Prostate gland (tissue), 2 donors: ENCODE measurements at regions not wholly inside any gene's neighbourhood (a gene's known extent, or its start where the extent isn't known, plus 50 kb on each side); places are given as distances from the start of the nearest gene placed in this dataset.

Experiments
- DNase-seq: peaks from one replicate; pipeline ENCODE4 v3.0.0-alpha.2; 2019; ENCODE audit warnings: low spot score
- H3K27ac ChIP-seq, 2 donors: fragments of 200-600 bp; sonication (generic); 2 replicates each; pipeline ENCODE4 v1.5.1; 2017 to 2019
- H3K27me3 ChIP-seq: fragments of 200-600 bp; sonication (generic); replicated peaks from 2 replicates; pipeline ENCODE4 v1.5.1; 2019; ENCODE audit not compliant: insufficient read depth
- H3K36me3 ChIP-seq, 2 donors: fragments of 200-600 bp; sonication (generic); 1 replicate in 1 of 2; 2 replicates in 1 of 2; pipeline versions ENCODE4 v1.5.1 to v1.8.1; 2017 to 2019
- H3K4me1 ChIP-seq: fragments of 200-600 bp; sonication (generic); replicated peaks from 2 replicates; pipeline ENCODE4 v1.5.1; 2019
- H3K4me3 ChIP-seq, 2 donors: fragments of 200-600 bp; sonication (generic); 2 replicates each; pipeline ENCODE4 v1.5.1; 2017 to 2019
- H3K9me3 ChIP-seq: fragments of 200-600 bp; sonication (generic); 2 replicates; pipeline ENCODE4 v1.5.1; 2017
- CTCF ChIP-seq, 4 experiments: fragments of 200-600 bp in 2 of 4; fragments of 450-650 bp in 2 of 4; sonication (generic) in 2 of 4; IDR thresholded peaks; 1 replicate in 3 of 4; 2 replicates in 1 of 4; pipeline ENCODE4 v1.5.1; 2016 to 2019; ENCODE audit warnings: antibody characterized with exemption in 4 of 4, mild to moderate bottlenecking in 2 of 4, moderate library complexity in 2 of 4
- POLR2A ChIP-seq: fragments of 450-650 bp; IDR thresholded peaks from one replicate; pipeline ENCODE4 v1.6.1; 2016; ENCODE audit warnings: antibody characterized with exemption, mild to moderate bottlenecking
- POLR2AphosphoS5 ChIP-seq: sonication (generic); formaldehyde crosslinking; IDR thresholded peaks from one replicate; pipeline ENCODE4 v1.6.1; 2017; ENCODE audit warnings: antibody characterized with exemption
- WGBS: methylation state at CpG from one replicate; pipeline ENCODE4 v1.1.5; 2018; 5-methylcytosine and 5-hydroxymethylcytosine counted together
- intact Hi-C: fragments of 100-400 bp; cut with DNase I; formaldehyde crosslinking; loops from one replicate; pipeline ENCODE4 v1.14.2; 2022

GRCh38 chr6:104653781-104654180, 205.9 kb downstream of the HACE1 start:
- TF ChIP-seq POLR2AphosphoS5, result no peak
- TF ChIP-seq CTCF (IDR thresholded peaks at IDR 0.05), result no peak
- no peak for TF ChIP-seq POLR2A
- no peaks in the 10 kb centered on the region for H3K36me3 ChIP-seq
- H3K4me1 ChIP-seq, result no peaks in the 10 kb centered on the region

GRCh38 chr6:104648347-104648746, 211.4 kb downstream of the HACE1 start:
- Histone ChIP-seq H3K9me3 (no peaks in the 10 kb centered on the region), H3K27me3 (no peaks in the 10 kb centered on the region), H3K36me3 (no peaks in the 10 kb centered on the region), H3K4me3 (no peak overlapping the region), H3K4me1 (no peaks in the 10 kb centered on the region), H3K27ac (no peak overlapping the region)
- DNase-seq, result no peak
- intact Hi-C loops, result no loop called here
- TF ChIP-seq POLR2AphosphoS5 (no peak), POLR2A (no peak)
- 79% methylated on average over 1 of the region's 1 CpG for WGBS

More at GRCh38 chr6:104653781-104654180, 205.9 kb downstream of the HACE1 start:
- no peak overlapping the region for H3K4me3 ChIP-seq
- H3K27me3 ChIP-seq, result no peaks in the 10 kb centered on the region
- DNase-seq, result no peak
- intact Hi-C loops, result no loop called here
- 76% methylated on average over 3 of the region's 3 CpGs for WGBS
- no peaks in the 10 kb centered on the region for H3K9me3 ChIP-seq
- H3K27ac ChIP-seq, result no peak overlapping the region

GRCh38 chr6:104644848-104645247, 214.9 kb downstream of the HACE1 start:
- intact Hi-C loops, result no loop called here
- DNase-seq, result no peak
- no peak overlapping the region for H3K27ac ChIP-seq
- H3K27me3 ChIP-seq, result no peaks in the 10 kb centered on the region
- WGBS, result 78% methylated on average over 1 of the region's 1 CpG
- no peaks in the 10 kb centered on the region for H3K36me3 ChIP-seq
- TF ChIP-seq POLR2AphosphoS5 (no peak), CTCF (IDR thresholded peaks at IDR 0.05) (no peak), POLR2A (no peak)
- no peak overlapping the region for H3K4me3 ChIP-seq
- no peaks in the 10 kb centered on the region for H3K9me3 ChIP-seq
- H3K4me1 ChIP-seq, result no peaks in the 10 kb centered on the region

GRCh38 chr6:104642871-104643270, 216.8 kb downstream of the HACE1 start:
- WGBS, result 63% methylated on average over 2 of the region's 2 CpGs
- Histone ChIP-seq H3K36me3 (no peaks in the 10 kb centered on the region), H3K27ac (no peak overlapping the region), H3K4me1 (no peaks in the 10 kb centered on the region), H3K9me3 (no peaks in the 10 kb centered on the region), H3K27me3 (no peaks in the 10 kb centered on the region), H3K4me3 (no peak overlapping the region)
- no peak for DNase-seq
- no peak for TF ChIP-seq POLR2AphosphoS5
- no peak for TF ChIP-seq POLR2A
- no peak for TF ChIP-seq CTCF (IDR thresholded peaks at IDR 0.05)
- intact Hi-C loops, result no loop called here

- Histone ChIP-seq H3K36me3 (no peaks in the 10 kb centered on the region), H3K4me1 (no peaks in the 10 kb centered on the region), H3K4me3 (no peak overlapping the region), H3K9me3 (no peaks in the 10 kb centered on the region), H3K27me3 (no peaks in the 10 kb centered on the region), H3K27ac (no peak overlapping the region)
- no peak for TF ChIP-seq POLR2AphosphoS5
- no peak for TF ChIP-seq POLR2A
- TF ChIP-seq CTCF (IDR thresholded peaks at IDR 0.05), result no peak
- intact Hi-C loops, result no loop called here
- no peak for DNase-seq
- WGBS, result 85% methylated on average over 6 of the region's 6 CpGs
Measured at GRCh38 chr6:104640761-104641160, 219.0 kb downstream of the HACE1 start.
